NCI-H460 (cell line): ENCODE measurements at regions not wholly inside any gene's neighbourhood (a gene's known extent, or its start where the extent isn't known, plus 50 kb on each side); places are given as distances from the start of the nearest gene placed in this dataset.

Experiments
- DNase-seq: peaks from one replicate; pipeline ENCODE4 v3.0.0-alpha.2; 2016; ENCODE audit warnings: low read depth; ENCODE audit errors: extremely low read depth

- DNase-seq: no peak
Measured at GRCh38 chr9:78490231-78490630, 193.3 kb downstream of the PSAT1 start.

- DNase-seq: no peak
Measured at GRCh38 chr9:78491402-78491801, 194.5 kb downstream of the PSAT1 start.

- no peak for DNase-seq
Measured at GRCh38 chr9:78493166-78493742, 196.3 kb downstream of the PSAT1 start.

GRCh38 chr9:78502566-78502965 is 205.6 kb downstream of the PSAT1 start:
- DNase-seq: no peak

GRCh38 chr9:78505546-78505945 is 208.6 kb downstream of the PSAT1 start:
- no peak for DNase-seq

GRCh38 chr9:78507037-78507436 is 210.1 kb downstream of the PSAT1 start:
- DNase-seq: no peak

- DNase-seq: no peak
Measured at GRCh38 chr9:78510035-78510434, 213.1 kb downstream of the PSAT1 start.

- no peak for DNase-seq
Measured at GRCh38 chr9:78515108-78515507, 218.2 kb downstream of the PSAT1 start.

- DNase-seq: no peak
Measured at GRCh38 chr9:78519786-78520185, 222.9 kb downstream of the PSAT1 start.

GRCh38 chr9:78521680-78522079 is 224.8 kb downstream of the PSAT1 start:
- DNase-seq: no peak

- no peak for DNase-seq
Measured at GRCh38 chr9:78525986-78526560, 229.1 kb downstream of the PSAT1 start.

GRCh38 chr9:78533500-78533899 is 236.6 kb downstream of the PSAT1 start:
- DNase-seq: no peak

GRCh38 chr9:78539188-78539587 is 242.3 kb downstream of the PSAT1 start:
- DNase-seq: no peak

- DNase-seq: no peak
Measured at GRCh38 chr9:78539904-78540303, 243.0 kb downstream of the PSAT1 start.

GRCh38 chr9:78541868-78542443 is 245.0 kb downstream of the PSAT1 start:
- DNase-seq: no peak

- DNase-seq: no peak
Measured at GRCh38 chr9:78542491-78543181, 245.7 kb downstream of the PSAT1 start.

- no peak for DNase-seq
Measured at GRCh38 chr9:78543353-78543752, 246.4 kb downstream of the PSAT1 start.

- DNase-seq: no peak
Measured at GRCh38 chr9:78544230-78544629, 247.3 kb downstream of the PSAT1 start.

GRCh38 chr9:78547831-78548230 is 250.9 kb downstream of the PSAT1 start:
- DNase-seq: no peak

GRCh38 chr9:78548670-78549069 is 251.7 kb downstream of the PSAT1 start:
- DNase-seq: no peak

GRCh38 chr9:78549711-78550110 is 252.8 kb downstream of the PSAT1 start:
- DNase-seq: no peak

GRCh38 chr9:78552802-78553201 is 255.9 kb downstream of the PSAT1 start:
- DNase-seq: peak; percentile 6
